Fibroblast of the aortic adventitia (primary cell): ENCODE measurements at regions not wholly inside any gene's neighbourhood (a gene's known extent, or its start where the extent isn't known, plus 50 kb on each side); places are given as distances from the start of the nearest gene placed in this dataset.
"Not testable (repeated sequence)": the region's sequence is repeated elsewhere in the genome, so short reads cannot be mapped to it uniquely, and the experiment has no call there.

Experiments used
- DNase-seq: peaks from one replicate; pipeline ENCODE4 v3.0.0-alpha.2; 2010; ENCODE audit warnings: low read depth
- H3K4me3 ChIP-seq: 2 replicates; pipeline ENCODE4 v1.5.1; 2011; ENCODE audit warnings: low read depth, mild to moderate bottlenecking, control low read depth, low read length, moderate library complexity
- TF ChIP-seq, protein P1 (sequence below): IDR thresholded peaks from 2 replicates; pipeline ENCODE4 v1.5.1; 2011; ENCODE audit warnings: mild to moderate bottlenecking, low read length, control low read depth, inconsistent platforms; ENCODE audit not compliant: insufficient read depth

GRCh38 chr17:70378076-70378475 is 208.7 kb downstream of the KCNJ2 start:
- DNase-seq: no peak
- H3K4me3 ChIP-seq: no peak overlapping the region

GRCh38 chr17:70379945-70380344 is 210.6 kb downstream of the KCNJ2 start:
- no peak overlapping the region for H3K4me3 ChIP-seq
- no peak for DNase-seq
- TF ChIP-seq, protein P1, sequence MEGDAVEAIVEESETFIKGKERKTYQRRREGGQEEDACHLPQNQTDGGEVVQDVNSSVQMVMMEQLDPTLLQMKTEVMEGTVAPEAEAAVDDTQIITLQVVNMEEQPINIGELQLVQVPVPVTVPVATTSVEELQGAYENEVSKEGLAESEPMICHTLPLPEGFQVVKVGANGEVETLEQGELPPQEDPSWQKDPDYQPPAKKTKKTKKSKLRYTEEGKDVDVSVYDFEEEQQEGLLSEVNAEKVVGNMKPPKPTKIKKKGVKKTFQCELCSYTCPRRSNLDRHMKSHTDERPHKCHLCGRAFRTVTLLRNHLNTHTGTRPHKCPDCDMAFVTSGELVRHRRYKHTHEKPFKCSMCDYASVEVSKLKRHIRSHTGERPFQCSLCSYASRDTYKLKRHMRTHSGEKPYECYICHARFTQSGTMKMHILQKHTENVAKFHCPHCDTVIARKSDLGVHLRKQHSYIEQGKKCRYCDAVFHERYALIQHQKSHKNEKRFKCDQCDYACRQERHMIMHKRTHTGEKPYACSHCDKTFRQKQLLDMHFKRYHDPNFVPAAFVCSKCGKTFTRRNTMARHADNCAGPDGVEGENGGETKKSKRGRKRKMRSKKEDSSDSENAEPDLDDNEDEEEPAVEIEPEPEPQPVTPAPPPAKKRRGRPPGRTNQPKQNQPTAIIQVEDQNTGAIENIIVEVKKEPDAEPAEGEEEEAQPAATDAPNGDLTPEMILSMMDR: no peak

More at GRCh38 chr17:70378076-70378475, 208.7 kb downstream of the KCNJ2 start:
- TF ChIP-seq, protein P1: no peak

GRCh38 chr17:70381916-70382315 is 212.6 kb downstream of the KCNJ2 start:
- not testable (repeated sequence) for DNase-seq, H3K4me3 ChIP-seq

- DNase-seq: no peak
- no peak overlapping the region for H3K4me3 ChIP-seq
- TF ChIP-seq, protein P1: no peak
These were observed 219.0 kb downstream of the KCNJ2 start for GRCh38 chr17:70388326-70388725.

DNA sequence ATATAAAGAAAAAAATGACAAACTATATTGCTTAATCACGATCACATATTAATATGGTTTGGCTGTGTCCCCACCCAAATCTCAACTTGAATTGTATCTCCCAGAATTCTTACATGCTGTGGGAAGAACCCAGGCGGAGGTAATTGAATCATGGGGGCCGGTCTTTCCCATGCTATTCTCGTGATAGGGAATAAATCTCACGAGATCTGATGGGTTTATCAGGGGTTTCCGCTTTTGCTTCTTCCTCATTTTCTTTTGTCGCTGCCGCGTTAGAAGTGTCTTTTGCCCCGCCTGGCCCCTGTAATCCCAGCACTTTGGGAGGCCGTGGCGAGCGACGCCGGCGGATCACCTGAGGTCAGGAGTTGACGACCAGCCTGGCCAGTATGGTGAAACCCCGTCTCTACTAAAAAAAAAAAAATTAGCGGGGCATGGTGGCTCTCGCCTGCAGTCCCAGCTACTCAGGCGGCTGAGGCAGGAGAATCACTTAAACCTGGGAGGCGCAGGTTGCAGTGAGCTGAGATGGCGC is 220.0 kb downstream of the KCNJ2 start:
- H3K4me3 ChIP-seq, DNase-seq: not testable (repeated sequence)

DNA sequence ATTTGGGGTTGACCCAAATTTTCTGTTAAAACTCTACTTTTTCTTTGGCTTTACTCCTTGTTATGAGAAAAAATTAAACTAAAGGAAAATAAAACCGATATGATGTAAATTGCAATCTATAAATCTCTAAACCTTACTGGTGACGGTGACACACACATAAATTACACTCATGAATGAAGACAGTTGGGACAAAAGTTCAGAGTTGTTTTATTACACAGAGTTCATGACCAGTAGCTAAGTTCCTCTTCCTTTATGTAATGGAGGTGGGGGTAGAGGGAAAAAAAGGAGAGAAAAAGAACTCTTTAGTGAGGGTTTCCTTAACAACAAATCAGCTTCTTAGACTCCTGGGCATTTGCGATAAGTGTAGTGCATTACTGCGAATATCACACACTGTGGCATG is 220.7 kb downstream of the KCNJ2 start:
- no peak for DNase-seq
- no peak overlapping the region for H3K4me3 ChIP-seq
- TF ChIP-seq, protein P1: no peak

GRCh38 chr17:70394473-70395232 is 225.3 kb downstream of the KCNJ2 start:
- H3K4me3 ChIP-seq: no peak overlapping the region
- TF ChIP-seq, protein P1: no peak
- DNase-seq: no peak
